HG03575 (cell line): ENCODE measurements at regions not wholly inside any gene's neighbourhood (a gene's known extent, or its start where the extent isn't known, plus 50 kb on each side); places are given as distances from the start of the nearest gene placed in this dataset.
"Not testable (repeated sequence)": the region's sequence is repeated elsewhere in the genome, so short reads cannot be mapped to it uniquely, and the experiment has no call there.

Source experiments
- ATAC-seq: cut with Tn5 transposase; IDR thresholded peaks from one replicate; pipeline ENCODE4 v1.9.1; 2021; ENCODE audit not compliant: unreplicated experiment, insufficient number of reproducible peaks, low FRiP score; ENCODE audit errors: extremely low read depth

DNA sequence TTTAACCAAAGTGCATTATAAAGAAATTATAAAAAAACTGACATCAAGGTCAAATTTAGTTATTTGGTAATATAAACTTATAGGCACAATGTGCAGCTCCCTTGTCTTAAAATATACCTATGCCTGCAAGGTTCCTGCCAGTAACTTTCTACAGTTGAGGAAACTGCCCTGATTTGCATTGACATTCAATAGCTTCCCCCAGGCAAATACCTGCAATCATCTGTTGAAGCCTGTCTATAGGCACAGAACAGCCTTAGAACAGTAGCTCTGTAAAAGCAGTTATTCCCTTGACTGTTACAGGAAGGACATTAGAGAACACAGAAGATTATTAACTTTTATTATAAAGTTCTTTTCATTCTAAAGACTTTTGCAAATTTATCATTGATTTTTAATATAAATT is 1239.5 kb downstream of the PCDH9 start:
- no peak for ATAC-seq

DNA sequence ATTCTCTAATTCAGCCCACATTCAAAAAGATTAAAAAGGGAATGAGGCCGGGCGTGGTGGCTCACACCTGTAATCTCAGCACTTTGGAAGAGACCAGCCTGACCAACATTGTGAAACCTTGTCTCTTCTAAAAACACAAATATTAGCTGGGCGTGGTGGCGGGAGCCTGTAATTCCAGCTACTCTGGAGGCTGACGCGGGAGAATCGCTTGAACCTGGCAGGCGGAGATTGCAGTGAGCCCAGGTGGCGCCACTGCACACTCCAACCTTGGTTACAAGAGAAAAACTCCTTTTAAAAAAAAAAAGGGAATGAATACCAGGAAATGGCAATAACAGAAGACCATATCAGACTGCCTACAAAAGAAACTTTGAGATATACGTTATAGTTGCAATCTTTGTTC is 1244.5 kb downstream of the PCDH9 start:
- ATAC-seq = no peak

- no peak for ATAC-seq
Observed at GRCh38 chr13:65977525-65977924, 1252.6 kb downstream of the PCDH9 start.

DNA sequence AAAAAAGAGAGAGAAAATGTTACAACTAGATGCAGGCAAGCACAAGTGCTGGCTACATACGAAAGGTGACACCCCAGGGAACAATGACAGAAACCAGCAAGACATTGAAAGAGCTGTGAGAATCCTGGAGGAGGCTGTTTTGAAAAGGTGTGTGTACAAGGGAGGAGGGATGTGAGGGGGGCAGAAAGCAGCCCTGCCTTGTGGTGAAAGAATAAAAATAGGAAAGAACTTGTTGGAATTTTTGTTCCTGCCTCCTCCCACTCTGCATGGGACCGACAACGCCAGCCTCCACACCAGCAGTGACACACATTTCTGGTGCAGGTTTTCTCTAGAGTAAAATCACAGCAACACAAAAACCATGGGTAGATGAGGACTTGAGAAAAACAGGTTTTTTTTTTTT is 1258.6 kb downstream of the PCDH9 start:
- ATAC-seq = no peak

GRCh38 chr13:65966991-65967451 is 1263.1 kb downstream of the PCDH9 start:
- ATAC-seq = no peak

DNA sequence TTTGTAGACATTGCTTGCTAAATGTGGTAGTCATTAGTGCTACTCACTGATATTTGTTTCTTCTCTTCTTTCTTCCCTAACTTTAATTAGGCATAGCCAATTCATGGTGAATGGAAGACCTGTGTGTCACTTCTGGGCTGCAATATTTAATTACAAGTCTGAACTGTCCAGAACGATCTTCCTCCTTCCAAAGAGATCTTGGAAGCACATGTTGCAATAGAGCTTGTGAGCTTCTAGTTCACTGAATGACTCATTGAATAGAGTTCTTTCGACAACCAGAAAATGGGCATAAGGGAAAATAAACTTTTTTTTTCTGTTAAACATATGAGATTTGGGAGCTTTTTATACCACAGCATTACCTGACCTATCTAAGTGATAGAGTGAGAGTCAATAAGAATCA is 1264.6 kb downstream of the PCDH9 start:
- ATAC-seq = no peak

DNA sequence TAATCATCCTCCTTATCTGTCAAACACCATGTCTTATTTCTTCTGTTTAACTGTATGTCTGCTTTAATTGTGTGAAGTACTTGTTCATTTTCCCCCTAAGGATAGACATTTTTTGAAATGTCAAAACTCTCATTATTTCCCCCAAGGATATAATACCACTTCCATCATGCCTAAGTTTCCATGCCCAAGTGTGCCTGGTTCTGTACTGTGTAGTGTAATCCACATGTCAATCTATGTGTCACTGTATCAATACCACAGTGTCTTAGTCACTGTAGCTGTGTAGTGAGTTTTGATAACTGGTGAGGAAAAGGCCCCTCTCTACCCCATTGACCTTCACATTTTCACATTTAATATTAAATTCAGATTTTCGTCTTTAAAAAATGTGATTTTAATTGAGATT is 1265.5 kb downstream of the PCDH9 start:
- no peak for ATAC-seq

GRCh38 chr13:65959305-65959704 is 1270.8 kb downstream of the PCDH9 start:
- ATAC-seq = no peak

GRCh38 chr13:65946387-65946786 is 1283.7 kb downstream of the PCDH9 start:
- ATAC-seq = no peak

- ATAC-seq = no peak
Observed at GRCh38 chr13:65943708-65944107, 1286.4 kb downstream of the PCDH9 start.

DNA sequence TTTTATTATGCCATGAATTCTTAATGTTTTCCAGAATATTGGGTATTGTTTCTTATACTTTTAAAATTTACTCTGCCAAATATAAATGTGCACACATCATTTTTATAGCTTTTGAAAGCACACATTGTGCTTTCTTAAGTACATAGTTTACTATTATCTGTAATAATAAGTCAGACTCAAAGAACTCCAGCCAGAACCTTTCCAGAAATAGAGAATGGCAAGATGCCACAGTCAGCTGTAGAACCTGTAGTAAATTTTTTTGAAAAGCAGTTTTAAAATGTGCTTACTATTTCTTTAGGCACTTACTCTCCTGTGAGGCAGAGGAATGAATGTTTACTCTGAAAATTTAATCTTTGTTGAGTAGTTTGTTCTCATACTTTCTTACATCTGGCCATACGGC is 1287.1 kb downstream of the PCDH9 start:
- ATAC-seq = no peak

DNA sequence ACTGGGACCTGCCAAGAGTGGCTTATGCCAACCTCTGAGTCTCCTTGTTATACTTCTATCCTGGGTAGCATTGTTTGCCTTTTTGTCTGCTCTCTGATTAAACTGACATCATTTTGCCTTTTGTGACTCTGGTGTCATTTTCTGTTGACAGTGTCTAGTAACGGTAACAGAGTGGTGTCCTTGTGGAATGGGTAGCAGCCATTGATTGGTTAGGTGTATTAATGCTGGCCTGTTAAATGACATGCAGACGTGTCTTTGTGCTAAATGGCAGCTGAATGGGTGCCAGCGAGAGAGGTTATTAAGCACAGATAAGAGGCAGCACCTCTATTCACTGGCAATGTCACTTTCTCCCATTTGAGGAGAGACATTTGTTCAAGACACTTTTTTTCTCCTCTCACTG is 1289.4 kb downstream of the PCDH9 start:
- ATAC-seq = no peak

DNA sequence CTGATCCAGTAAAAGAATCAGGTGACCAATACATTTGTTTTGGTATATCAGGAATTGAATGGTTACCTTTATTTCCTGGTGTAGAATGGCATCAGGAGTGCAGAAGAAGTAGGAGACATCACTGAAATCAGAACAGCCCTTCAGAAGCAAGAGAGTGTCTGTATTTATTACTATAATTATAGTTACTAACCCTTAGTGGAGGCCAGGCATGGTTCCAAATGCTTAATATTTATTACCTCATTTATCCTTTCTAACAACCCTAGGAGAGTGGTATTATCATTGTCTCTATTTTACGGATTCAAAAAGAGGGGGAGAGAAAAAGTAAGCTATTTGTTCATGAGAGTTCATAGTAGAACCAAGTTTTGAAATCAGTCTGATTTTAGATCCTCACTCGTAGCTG is 1292.9 kb downstream of the PCDH9 start:
- ATAC-seq = no peak

GRCh38 chr13:65936249-65936648 is 1293.9 kb downstream of the PCDH9 start:
- no peak for ATAC-seq

- ATAC-seq = no peak
Observed at GRCh38 chr13:65932587-65933239, 1297.4 kb downstream of the PCDH9 start.

DNA sequence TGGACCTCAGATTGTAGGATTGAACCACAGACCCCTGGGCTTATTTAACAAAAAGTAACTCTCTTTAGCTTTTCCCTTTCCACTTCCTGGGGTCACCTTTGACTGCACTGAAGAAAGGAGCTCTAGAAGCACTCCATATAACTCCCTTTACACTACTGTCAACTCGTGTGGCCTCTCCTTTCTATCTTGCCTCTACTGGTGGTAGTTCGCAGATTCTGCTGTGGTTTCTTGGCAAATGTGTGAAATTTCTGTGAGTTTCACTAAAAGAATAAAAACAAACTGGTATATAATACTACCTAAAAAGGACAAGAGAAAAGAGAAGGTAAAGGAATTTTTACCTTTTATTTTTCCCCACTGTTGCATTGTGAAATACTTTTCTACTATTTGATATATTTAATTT is 1298.1 kb downstream of the PCDH9 start:
- no peak for ATAC-seq

DNA sequence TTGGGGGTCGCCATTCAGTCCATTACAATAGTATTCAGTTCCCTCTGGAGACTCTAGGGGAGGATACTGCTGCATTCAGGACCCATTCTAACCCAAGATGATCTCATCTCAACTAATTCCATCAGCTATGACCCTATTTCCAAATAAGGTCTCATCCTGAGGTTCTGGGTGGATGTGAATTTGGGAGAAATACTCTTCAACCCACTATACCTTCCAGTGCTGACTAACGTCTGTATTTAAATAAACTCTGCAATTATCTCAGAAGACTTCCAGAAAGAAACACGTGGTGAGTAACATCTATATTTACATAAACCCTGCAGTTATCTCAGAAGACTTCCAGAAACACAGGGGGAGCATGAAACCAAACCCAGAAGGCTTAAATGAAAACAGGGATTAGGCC is 1300.7 kb downstream of the PCDH9 start:
- ATAC-seq = no peak

DNA sequence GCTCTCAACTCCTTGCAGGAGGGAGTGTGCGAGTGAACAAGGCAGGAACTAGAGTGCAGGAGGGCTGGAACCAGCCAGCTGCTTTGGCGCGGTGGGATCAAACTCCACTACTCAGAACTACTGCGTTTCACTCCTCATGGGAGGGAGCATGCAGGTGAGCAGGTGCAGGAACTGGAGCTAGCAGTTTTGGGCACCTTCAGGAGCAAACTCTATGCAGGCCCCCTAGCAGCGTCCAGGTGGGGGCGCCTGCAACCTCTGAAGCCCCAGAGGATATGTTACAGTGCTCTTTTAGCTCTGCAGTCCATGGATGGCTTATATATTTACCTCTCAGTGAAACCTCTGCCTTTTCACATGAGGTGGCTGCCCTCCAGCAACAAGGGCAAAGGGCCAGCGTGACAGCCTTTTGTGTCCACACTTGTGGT is 1303.4 kb downstream of the PCDH9 start:
- no peak for ATAC-seq

DNA sequence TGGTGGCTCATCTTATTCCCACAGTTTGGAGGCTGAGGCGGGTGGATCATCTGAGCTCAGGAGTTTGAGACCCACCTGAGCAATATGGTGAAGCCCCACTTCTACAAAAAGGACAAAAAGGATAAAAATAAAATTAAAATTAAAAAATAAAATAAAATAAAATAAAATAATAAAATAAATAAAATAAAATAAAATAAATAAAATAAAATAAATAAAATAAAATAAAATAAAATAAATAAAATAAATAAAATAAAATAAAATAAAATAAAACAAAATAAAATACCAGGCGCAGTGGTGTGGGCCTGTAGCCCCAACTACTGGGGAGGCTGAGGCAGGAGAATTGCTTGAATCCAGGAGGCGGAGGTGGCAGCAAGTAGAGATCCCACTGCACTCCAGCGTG is 1307.3 kb downstream of the PCDH9 start:
- ATAC-seq = not testable (repeated sequence)

DNA sequence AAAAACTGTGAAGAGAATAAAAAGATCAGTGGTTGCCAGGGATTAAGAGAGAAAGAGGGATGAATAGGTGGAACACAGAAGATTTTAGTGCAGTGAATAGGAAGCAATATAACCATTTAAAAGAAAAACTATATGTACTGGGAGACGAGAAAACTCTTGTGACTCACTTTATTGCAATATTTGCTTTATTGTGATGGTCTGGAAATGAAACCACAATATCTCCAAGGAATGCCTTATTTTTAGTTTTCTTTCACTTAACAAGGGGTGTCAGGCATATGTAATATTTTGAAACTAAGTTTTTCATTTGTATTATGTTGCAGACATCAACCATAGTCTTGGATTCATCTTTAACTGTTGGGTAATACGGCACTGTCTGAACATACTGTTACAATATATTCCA is 1308.2 kb downstream of the PCDH9 start:
- no peak for ATAC-seq

DNA sequence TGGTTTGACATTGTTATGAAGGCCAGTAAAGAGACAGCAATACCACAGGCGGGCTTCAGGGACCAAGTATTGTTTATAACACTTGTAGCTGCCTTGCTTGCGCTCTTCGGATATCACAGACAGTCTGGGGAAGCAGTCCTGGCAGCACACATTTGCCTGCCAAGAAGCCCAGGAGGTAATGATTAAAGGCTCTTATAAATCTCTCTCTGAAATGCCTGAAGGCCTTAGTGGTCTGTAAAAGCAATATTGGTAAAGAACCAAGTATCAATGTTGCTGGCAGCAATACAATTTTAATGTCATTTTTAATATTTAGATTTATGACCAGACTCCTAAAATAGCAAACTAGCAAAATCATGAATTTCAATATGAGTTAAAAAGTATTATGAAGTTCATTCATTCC is 1312.4 kb downstream of the PCDH9 start:
- ATAC-seq = no peak
